ENCODE measurements at regions not wholly inside any gene's neighbourhood (a gene's known extent, or its start where the extent isn't known, plus 50 kb on each side); places are given as distances from the start of the nearest gene placed in this dataset.

DNA sequence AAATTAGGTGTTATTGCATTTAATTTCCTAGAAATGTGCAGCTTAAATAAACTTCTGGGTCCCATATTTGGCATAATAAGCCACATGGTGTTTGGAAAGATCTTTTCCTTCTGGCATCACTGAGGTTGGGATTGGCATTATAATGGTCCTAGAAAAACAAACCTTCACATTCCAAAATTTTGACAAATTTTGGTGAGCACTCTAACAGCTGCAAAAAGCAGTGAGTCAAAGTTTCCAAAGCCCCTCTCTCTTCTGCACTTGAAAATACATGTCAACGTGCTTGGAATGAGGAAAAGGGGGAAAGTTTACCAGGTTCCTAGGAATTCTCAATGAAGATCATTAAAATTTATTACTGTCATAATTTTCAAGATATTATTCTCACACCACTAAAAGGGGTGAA, 77.8 kb upstream of the STK17B start:
- DNase-seq (ENCODE audit: low spot score) = no peak

- no peak for DNase-seq (ENCODE audit: low spot score)
Measured at GRCh38 chr2:196249860-196250259, 78.5 kb upstream of the STK17B start.

GRCh38 chr2:196251132-196251531, 79.8 kb upstream of the STK17B start:
- no peak for DNase-seq (ENCODE audit: low spot score)

- DNase-seq (ENCODE audit: low spot score) = no peak
Measured at GRCh38 chr2:196252408-196253115, 81.2 kb upstream of the STK17B start.

DNA sequence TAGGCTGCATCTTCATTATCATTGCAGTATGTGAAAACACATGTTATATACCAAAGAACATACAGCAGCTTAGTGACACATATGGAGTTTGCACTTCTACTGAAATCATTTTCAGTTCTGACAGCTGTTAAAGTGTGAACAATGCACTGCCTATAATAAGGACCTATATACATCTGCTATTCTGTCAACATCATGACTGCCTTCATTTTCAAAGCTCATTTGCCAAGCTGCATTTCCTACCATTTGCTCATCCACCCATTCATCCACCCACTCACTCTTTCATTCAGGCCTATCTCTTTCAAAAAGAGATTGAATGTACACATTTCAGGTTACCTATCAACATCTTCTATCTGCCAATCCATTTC, 81.7 kb upstream of the STK17B start:
- DNase-seq (ENCODE audit: low spot score) = no peak

DNA sequence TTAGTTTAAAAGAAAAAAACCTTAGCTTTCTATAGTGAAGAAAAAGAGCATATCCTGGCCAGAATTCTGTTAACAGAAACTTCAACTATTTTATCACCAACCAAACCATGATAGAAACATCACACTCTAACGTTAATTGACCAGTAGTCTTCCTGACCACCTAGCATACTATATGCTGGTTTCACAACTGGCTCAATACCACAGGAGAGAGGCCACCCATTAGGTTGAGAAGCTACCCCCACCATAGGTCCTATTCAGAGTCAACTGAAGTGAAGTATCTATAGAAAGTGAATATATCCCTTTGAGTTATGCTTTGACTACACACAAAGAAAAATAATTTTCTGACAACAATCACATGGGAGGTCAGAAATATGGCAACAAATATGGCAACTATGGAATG, 85.2 kb upstream of the STK17B start:
- no peak for DNase-seq (ENCODE audit: low spot score)

GRCh38 chr2:196257086-196257485, 85.7 kb upstream of the STK17B start:
- DNase-seq (ENCODE audit: low spot score) = no peak

DNA sequence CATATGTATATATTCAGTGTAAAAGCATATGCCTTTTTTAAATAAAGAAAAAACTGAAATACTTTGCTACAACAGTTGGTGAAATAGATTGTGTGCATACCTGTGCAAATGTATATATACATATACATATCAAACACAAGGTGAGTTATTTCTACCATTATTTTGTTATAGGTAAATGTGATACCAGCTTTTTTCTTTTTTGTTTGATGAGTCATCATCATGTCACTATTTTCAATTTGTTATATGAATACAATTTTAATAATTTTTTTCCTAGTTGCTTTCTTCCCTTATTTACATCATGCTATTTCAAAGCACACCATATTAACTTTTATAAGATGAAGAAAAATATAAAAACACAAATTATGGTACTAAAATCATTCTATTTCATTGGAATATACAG, 87.0 kb upstream of the STK17B start:
- no peak for DNase-seq (ENCODE audit: low spot score)

DNA sequence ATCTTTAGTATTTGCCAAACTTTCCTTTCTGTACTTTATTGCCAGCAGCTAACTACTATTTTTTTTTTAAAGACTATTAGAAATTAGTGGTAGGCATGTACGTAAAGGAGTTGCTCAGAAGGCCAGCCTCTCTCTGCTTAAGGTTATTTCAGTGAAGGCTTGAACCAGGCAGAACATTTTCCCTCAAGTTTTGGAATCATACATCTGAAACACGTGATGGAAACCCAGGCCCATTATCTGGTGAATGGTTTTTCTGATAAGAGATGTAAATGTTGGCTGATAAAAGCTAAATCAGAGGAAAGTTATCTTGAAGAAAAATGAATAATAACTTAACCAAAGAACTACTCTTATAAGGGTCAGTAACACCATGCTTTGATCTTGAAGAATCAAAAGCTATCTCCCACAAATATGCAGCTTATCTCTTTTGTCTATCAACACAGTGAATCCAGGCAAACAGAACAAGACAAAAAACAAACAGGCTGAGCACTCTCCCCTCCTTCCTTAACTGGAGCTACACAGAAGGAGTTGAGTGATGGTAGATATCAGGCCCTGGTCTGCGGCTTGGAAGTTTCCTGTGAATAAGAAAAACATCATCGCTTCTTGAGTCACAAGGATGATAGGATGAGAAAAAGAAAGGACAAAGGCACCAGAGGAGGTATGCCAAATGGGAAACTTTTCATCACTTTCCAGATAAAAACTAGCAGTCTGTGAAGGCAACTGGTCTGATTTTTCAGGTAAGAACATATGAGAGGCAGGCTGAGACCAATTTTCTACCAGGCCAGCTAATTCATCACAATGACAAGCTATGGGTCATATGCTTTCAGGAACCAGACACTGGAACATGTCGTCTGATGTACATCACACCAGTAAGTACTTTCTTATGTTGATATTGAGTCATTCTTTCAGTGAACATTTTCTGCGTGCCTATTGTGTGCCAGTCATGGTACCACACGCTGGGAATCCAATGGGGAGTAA, 88.4 kb upstream of the STK17B start:
- peak; percentile 77 for DNase-seq (ENCODE audit: low spot score)

- peak; percentile 71 for DNase-seq (ENCODE audit: low spot score)
Measured at GRCh38 chr2:196260546-196260945, 89.2 kb upstream of the STK17B start.

GRCh38 chr2:196262606-196263005, 91.2 kb upstream of the STK17B start:
- DNase-seq (ENCODE audit: low spot score) = no peak

DNA sequence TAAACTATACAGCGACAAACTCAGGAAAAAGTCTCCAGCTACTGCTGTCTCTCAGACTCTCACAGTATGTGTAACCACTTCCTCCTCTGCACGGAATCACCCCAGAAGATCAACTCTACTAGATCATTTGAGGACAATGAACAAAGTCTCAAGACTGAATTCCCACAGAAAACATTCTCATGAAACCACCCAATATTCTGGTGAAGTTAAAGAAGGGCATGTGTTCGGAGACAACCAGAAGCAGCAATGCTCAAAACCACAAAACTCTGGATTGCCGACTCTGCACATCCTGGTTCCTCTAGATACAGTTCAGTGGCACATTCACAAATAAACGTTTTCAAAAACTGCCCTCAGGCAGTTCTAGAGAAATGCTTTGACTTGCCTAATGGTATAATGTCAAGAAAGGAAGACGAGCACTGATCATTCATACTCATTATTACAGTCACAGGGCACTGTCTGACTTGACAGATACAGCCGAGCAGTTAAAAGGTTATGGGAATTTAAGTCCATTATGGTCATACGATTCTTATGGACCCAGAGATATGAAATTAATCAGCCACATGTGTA, 91.9 kb upstream of the STK17B start:
- DNase-seq (ENCODE audit: low spot score) = peak; percentile 80

DNA sequence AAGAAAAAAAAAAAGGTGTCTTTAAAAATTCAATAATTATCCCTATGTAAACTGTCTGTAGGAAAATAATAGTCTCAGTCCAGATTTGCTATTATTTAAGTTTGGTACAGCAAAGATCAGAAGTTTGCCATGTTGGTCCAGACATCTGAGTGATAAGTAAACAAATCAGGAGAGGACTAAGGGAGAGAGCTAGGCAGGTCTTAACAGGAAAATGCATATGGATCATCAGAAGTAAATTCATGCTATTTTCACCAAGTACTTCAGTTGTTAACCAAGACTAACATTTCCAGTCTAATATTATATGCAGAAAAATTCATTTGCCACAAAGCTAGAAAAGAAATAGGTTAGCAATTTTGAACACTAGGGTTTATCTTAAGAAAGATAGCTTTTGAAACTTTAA, 95.0 kb upstream of the STK17B start:
- no peak for DNase-seq (ENCODE audit: low spot score)

DNA sequence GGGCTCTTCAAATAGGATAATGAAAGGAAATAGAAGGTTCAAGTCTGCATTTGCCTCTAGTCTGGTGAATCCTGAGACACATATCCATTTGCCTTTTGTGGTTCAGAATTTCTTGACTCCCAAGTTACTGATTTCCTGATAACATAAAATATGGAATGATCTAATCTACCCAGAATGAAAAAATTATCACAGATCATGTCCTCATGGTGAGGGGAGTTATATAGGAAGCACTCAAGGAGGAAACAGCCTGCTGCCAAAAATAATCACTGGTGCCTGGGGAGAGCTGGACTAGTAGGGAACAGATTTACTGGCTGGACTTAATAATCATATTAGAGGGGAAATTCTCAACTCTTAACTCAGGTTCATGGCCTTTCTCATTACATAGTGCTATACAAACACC, 95.5 kb upstream of the STK17B start:
- no peak for DNase-seq (ENCODE audit: low spot score)

- DNase-seq (ENCODE audit: low spot score) = no peak
Measured at GRCh38 chr2:196268025-196268424, 96.6 kb upstream of the STK17B start.

- no peak for DNase-seq (ENCODE audit: low spot score)
Measured at GRCh38 chr2:196268538-196269338, 97.4 kb upstream of the STK17B start.

- no peak for DNase-seq (ENCODE audit: low spot score)
Measured at GRCh38 chr2:196271795-196272194, 100.4 kb upstream of the STK17B start.

GRCh38 chr2:196274387-196274809, 103.0 kb upstream of the STK17B start:
- no peak for DNase-seq (ENCODE audit: low spot score)

- peak; percentile 48 for DNase-seq (ENCODE audit: low spot score)
Measured at GRCh38 chr2:196275646-196276352, 104.4 kb upstream of the STK17B start.

DNA sequence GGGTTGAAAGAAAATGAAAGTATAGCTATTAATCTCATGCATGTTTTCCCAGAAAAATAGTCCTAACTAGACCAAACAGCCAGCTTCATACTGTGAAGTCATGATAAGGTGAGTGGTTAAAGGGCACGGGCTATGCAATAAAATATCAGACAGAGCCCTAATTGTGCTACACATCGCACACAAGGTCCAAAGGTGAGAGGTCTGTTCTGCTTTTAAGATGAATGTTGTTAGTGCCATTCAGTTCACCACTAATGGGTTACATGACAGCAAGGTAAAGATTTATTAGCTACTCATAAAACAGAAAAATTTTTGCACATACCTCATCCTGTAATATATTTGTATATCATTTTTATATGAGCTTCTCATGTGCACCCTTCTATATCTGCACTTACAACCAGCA, 105.0 kb upstream of the STK17B start:
- no peak for DNase-seq (ENCODE audit: low spot score)

DNA sequence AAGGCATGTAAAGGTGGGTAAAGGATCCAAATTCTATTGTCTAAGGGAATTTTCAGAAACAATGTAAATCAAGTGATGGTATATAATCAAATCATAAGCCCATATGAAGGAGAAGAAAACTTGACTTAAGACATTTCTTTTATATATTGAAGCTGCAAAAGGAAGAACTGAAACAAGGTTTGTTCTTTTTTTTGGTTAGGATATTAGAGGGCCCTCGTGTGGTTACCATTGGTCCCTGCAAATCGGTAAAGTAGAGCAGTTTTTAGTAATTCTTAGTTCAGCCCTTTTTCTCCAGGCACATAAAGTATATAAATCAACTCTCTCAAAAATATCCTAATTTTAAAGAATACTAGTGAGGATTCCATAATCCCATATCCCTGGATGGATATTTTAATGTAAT, 105.6 kb upstream of the STK17B start:
- DNase-seq (ENCODE audit: low spot score) = peak; percentile 57
